Smooth muscle cell (in vitro differentiated cells): ENCODE measurements at regions not wholly inside any gene's neighbourhood (a gene's known extent, or its start where the extent isn't known, plus 50 kb on each side); places are given as distances from the start of the nearest gene placed in this dataset. TPM values are rescaled to one million over a fixed set of nuclear protein-coding genes. Genes with fewer than 3 reads are reported as not detected.

Experiments used
- DNase-seq: peaks from one replicate; lab custom pipeline; 2025; ENCODE audit not compliant: unreplicated experiment; lab: John Stamatoyannopoulos, UW
- H2AFZ ChIP-seq: fragments of 200-600 bp; sonication (generic); 2 replicates; pipeline ENCODE4 v1.6.0; 2016; ENCODE audit warnings: antibody characterized with exemption, low read depth, mild to moderate bottlenecking
- H3F3A ChIP-seq: fragments of 200-600 bp; sonication (generic); 2 replicates; pipeline ENCODE4 v1.6.0; 2017; ENCODE audit warnings: antibody characterized with exemption, low read depth
- H3K27ac ChIP-seq: fragments of 200-600 bp; sonication (generic); 2 replicates; pipeline ENCODE4 v1.5.1; 2016; ENCODE audit warnings: low read depth, mild to moderate bottlenecking
- H3K27me3 ChIP-seq: fragments of 200-600 bp; sonication (generic); 2 replicates; pipeline ENCODE4 v1.6.1; 2016; ENCODE audit warnings: low read depth, mild to moderate bottlenecking
- H3K36me3 ChIP-seq: fragments of 200-600 bp; sonication (generic); 2 replicates; pipeline ENCODE4 v1.5.1; 2016; ENCODE audit warnings: low read depth
- H3K4me1 ChIP-seq: fragments of 200-600 bp; sonication (generic); 2 replicates; pipeline ENCODE4 v1.5.1; 2016; ENCODE audit warnings: low read depth
- H3K4me2 ChIP-seq: fragments of 200-600 bp; sonication (generic); 2 replicates; pipeline ENCODE4 v1.6.0; 2016; ENCODE audit warnings: mild to moderate bottlenecking
- H3K4me3 ChIP-seq: fragments of 200-600 bp; sonication (generic); 2 replicates; pipeline ENCODE4 v1.5.1; 2016; ENCODE audit warnings: mild to moderate bottlenecking
- H3K79me2 ChIP-seq: fragments of 200-600 bp; sonication (generic); 2 replicates; pipeline ENCODE4 v1.6.0; 2016; ENCODE audit warnings: low read depth, mild to moderate bottlenecking
- H3K9ac ChIP-seq: fragments of 200-600 bp; sonication (generic); 2 replicates; pipeline ENCODE4 v1.6.0; 2016; ENCODE audit warnings: low read depth
- H3K9me3 ChIP-seq: fragments of 200-600 bp; sonication (generic); replicated peaks from 2 replicates; pipeline ENCODE4 v1.5.1; 2016; ENCODE audit warnings: low read depth
- H4K20me1 ChIP-seq: fragments of 200-600 bp; sonication (generic); 2 replicates; pipeline ENCODE4 v1.6.0; 2016; ENCODE audit warnings: low read depth
- CTCF ChIP-seq: fragments of 200-600 bp; sonication (generic); IDR thresholded peaks from 2 replicates; pipeline ENCODE4 v1.5.1; 2017; ENCODE audit warnings: borderline replicate concordance, mild to moderate bottlenecking, antibody characterized with exemption; ENCODE audit not compliant: insufficient read depth, poor library complexity, severe bottlenecking
- WGBS: methylation state at CpG from one replicate; pipeline ENCODE4 v1.1.7; 2016; ENCODE audit warnings: low lambda C conversion rate; 5-methylcytosine and 5-hydroxymethylcytosine counted together
- microRNA counts: library from miRNA; unstranded; fragments of <30 nt; microRNA quantifications from one replicate; lab custom pipeline; 2016
- microRNA-seq: library from miRNA; unstranded; fragments of <30 nt; microRNA quantifications from one replicate; pipeline ENCODE4, GENCODE V29; 2016; ENCODE audit warnings: borderline number of aligned reads
- small RNA-seq: library from RNA; depleted of rRNA; stranded (forward); fragments of <200 nt; gene quantifications from one replicate; pipeline ENCODE3, GENCODE V24; 2014

GRCh38 chr11:43619863-43620505 is 60.6 kb upstream of the HSD17B12 start:
- H2AFZ ChIP-seq = no peak overlapping the region
- WGBS = 94% methylated on average over 4 of the region's 4 CpGs
- no peaks in the 10 kb centered on the region for H3F3A ChIP-seq
- no peaks in the 10 kb centered on the region for H3K36me3 ChIP-seq
- TF ChIP-seq CTCF = no peak
- H3K79me2 ChIP-seq = no peaks in the 10 kb centered on the region
- H3K4me1 ChIP-seq = no peaks in the 10 kb centered on the region
- H3K27ac ChIP-seq = no peak overlapping the region
- no peaks in the 10 kb centered on the region for H3K9me3 ChIP-seq
- no peak overlapping the region for H3K9ac ChIP-seq
- H3K27me3 ChIP-seq = no peaks in the 10 kb centered on the region
- no peak overlapping the region for H3K4me3 ChIP-seq
- H3K4me2 ChIP-seq = no peak overlapping the region
- no peak for DNase-seq
- H4K20me1 ChIP-seq = no peaks in the 10 kb centered on the region

GRCh38 chr11:43626798-43627197 is 53.7 kb upstream of the HSD17B12 start:
- no peaks in the 10 kb centered on the region for H3K9me3 ChIP-seq
- DNase-seq = no peak
- 68% methylated on average over 3 of the region's 3 CpGs for WGBS

More at GRCh38 chr11:43626798-43627197, 53.7 kb upstream of the HSD17B12 start:
- Histone ChIP-seq H3K27me3 (peaks cover 48% of the 10 kb centered on the region), H4K20me1 (no peaks in the 10 kb centered on the region), H3K36me3 (no peaks in the 10 kb centered on the region), H3K27ac (no peak overlapping the region), H3K79me2 (no peaks in the 10 kb centered on the region), H3K4me2 (no peak overlapping the region), H2AFZ (no peak overlapping the region), H3K9ac (no peak overlapping the region), H3F3A (no peaks in the 10 kb centered on the region), H3K4me3 (no peak overlapping the region), H3K4me1 (no peaks in the 10 kb centered on the region)
- no peak for TF ChIP-seq CTCF

MicroRNAs encoded in the stretch of these regions (microRNA counts, 767-probe panel; counts per million panel counts)
- microRNA hsa-miR-129-2-3p (lab: Ali Mortazavi, UCI) (183 counts per million), microRNA hsa-miR-129-5p (lab: Ali Mortazavi, UCI) (183 counts per million), microRNA hsa-miR-670 (lab: Ali Mortazavi, UCI) (183 counts per million)

Small RNA genes lying in the stretch of these regions (microRNA-seq; reads per million reads assigned to microRNA genes)
- gene MIR129-2 = 12.3 reads per million, percentile 17 among the genes with 10 or more reads in this experiment
- not detected for gene MIR670

Small RNA genes lying in the stretch of these regions (small RNA-seq; reads per million reads assigned to genes)
- gene MIR129-2 (not detected), gene MIR670 (not detected)
